Kasumi-1 (cell line): ENCODE measurements at regions not wholly inside any gene's neighbourhood (a gene's known extent, or its start where the extent isn't known, plus 50 kb on each side); places are given as distances from the start of the nearest gene placed in this dataset.
"Not testable (repeated sequence)": the region's sequence is repeated elsewhere in the genome, so short reads cannot be mapped to it uniquely, and the experiment has no call there.

ENCODE experiments used
- DNase-seq, 2 experiments: peaks; one replicate each; lab custom pipeline; 2025; lab: John Stamatoyannopoulos, UW

GRCh38 chr3:147333098-147333497, 73.2 kb downstream of the ZIC4 start:
- DNase-seq, result no peak

- DNase-seq, result no peak
Observed at GRCh38 chr3:147328711-147329110, 77.6 kb downstream of the ZIC4 start.

- no peak for DNase-seq
Observed at GRCh38 chr3:147324356-147324755, 82.0 kb downstream of the ZIC4 start.

- DNase-seq, result peak; percentile 10 to 33
Observed at GRCh38 chr3:147318900-147319299, 87.4 kb downstream of the ZIC4 start.

- not testable (repeated sequence) for DNase-seq
Observed at GRCh38 chr3:147317080-147317479, 89.3 kb downstream of the ZIC4 start.

- no peak for DNase-seq
Observed at GRCh38 chr3:147313513-147313912, 92.8 kb downstream of the ZIC4 start.

- no peak for DNase-seq
Observed at GRCh38 chr3:147312786-147313280, 93.5 kb downstream of the ZIC4 start.

- no peak for DNase-seq
Observed at GRCh38 chr3:147311716-147312115, 94.6 kb downstream of the ZIC4 start.

GRCh38 chr3:147305533-147306250, 100.7 kb downstream of the ZIC4 start:
- DNase-seq, result no peak

- no peak for DNase-seq
Observed at GRCh38 chr3:147304756-147305155, 101.6 kb downstream of the ZIC4 start.

GRCh38 chr3:147301781-147302180, 104.6 kb downstream of the ZIC4 start:
- no peak for DNase-seq

GRCh38 chr3:147299656-147300055, 106.7 kb downstream of the ZIC4 start:
- no peak for DNase-seq

- DNase-seq, result no peak
Observed at GRCh38 chr3:147298511-147298982, 107.8 kb downstream of the ZIC4 start.

- no peak for DNase-seq
Observed at GRCh38 chr3:147297761-147298350, 108.5 kb downstream of the ZIC4 start.

GRCh38 chr3:147287370-147287769, 119.0 kb downstream of the ZIC4 start:
- not testable (repeated sequence) for DNase-seq

GRCh38 chr3:147269907-147270306, 136.4 kb downstream of the ZIC4 start:
- no peak for DNase-seq

GRCh38 chr3:147267434-147267833, 138.9 kb downstream of the ZIC4 start:
- no peak for DNase-seq

- DNase-seq, result no peak
Observed at GRCh38 chr3:147257944-147258343, 148.4 kb downstream of the ZIC4 start.

- no peak for DNase-seq
Observed at GRCh38 chr3:147256739-147257138, 149.6 kb downstream of the ZIC4 start.

GRCh38 chr3:147246906-147247305, 159.4 kb downstream of the ZIC4 start:
- no peak for DNase-seq

- not testable (repeated sequence) for DNase-seq
Observed at GRCh38 chr3:147245638-147246037, 160.7 kb downstream of the ZIC4 start.

GRCh38 chr3:147245022-147245421, 161.3 kb downstream of the ZIC4 start:
- DNase-seq, result not testable (repeated sequence)

GRCh38 chr3:147244397-147244796, 161.9 kb downstream of the ZIC4 start:
- DNase-seq, result no peak
